D341Med (cell line): ENCODE measurements at regions not wholly inside any gene's neighbourhood (a gene's known extent, or its start where the extent isn't known, plus 50 kb on each side); places are given as distances from the start of the nearest gene placed in this dataset.

ENCODE experiments used
- DNase-seq: peaks from one replicate; pipeline ENCODE4 v3.0.0; 2012; ENCODE audit warnings: low spot score

DNA sequence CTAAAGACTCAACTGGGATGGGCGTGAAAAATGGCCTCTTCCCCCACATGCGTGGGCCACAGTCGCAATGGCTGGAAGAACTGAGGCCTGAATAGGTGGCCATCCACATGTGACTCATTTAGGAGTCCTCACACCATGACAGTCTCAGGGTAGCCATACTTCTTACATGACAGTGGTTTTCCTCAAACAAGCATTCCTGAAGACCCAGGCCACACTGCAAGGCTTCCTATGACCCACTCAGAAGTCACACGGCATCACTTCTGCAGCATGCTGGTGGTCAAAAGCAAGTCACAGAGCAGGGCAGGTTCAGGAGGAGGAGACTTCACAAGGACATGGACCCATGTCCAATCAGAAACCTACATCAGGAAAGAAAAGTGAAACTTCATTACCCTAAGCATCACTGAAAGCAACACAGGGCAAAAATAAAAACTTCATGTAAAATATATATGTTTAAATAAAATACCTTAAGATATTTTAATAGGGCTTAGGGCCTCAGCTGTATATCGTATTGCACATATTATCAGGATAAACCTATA, 257.1 kb downstream of the OPA1 start:
- DNase-seq: no peak

DNA sequence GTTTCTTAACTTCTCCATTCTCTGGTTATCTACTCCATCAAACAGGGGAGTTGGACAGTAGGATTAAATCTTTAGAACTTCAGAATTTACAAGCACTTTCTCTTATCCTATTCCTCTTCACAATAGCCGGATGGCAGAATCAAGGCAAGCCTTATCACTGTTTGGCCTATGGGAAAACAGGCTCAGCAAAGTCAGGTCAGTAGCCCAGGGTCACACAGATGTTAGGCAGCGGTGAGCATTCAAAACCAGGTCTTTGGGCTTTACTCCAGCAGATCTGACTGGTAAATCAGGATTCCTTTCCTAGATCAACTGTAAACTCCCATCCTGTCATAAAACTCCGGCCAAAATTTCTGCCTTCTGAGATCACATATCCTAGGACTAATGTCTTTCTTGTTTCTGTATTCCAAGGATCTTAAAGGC, 258.4 kb downstream of the OPA1 start:
- no peak for DNase-seq

- no peak for DNase-seq
These were observed 259.1 kb downstream of the OPA1 start for GRCh38 chr3:193851941-193852674.

GRCh38 chr3:193852901-193853300, 259.9 kb downstream of the OPA1 start:
- DNase-seq: no peak

GRCh38 chr3:193853511-193854219, 260.7 kb downstream of the OPA1 start:
- no peak for DNase-seq

DNA sequence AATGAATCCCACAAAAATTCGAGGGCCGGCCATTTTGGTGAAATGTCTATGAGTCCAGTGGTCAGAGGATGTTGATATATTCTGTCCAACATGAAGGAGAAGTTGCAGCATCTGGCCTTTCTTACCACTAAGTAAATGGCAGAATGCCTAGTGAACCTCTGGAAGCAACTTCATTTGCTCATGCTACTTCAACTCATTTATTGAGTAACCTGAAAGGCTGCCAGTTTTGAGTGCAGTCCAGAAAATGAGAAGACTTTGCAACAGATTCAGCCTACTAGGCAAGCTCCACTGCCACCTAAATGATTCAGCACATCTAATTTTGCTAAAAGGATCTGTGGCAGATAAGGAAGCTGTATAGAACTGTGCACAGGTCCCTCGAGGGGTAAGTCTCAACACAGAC, 265.0 kb downstream of the OPA1 start:
- DNase-seq: no peak

GRCh38 chr3:193859195-193859594, 266.2 kb downstream of the OPA1 start:
- no peak for DNase-seq

DNA sequence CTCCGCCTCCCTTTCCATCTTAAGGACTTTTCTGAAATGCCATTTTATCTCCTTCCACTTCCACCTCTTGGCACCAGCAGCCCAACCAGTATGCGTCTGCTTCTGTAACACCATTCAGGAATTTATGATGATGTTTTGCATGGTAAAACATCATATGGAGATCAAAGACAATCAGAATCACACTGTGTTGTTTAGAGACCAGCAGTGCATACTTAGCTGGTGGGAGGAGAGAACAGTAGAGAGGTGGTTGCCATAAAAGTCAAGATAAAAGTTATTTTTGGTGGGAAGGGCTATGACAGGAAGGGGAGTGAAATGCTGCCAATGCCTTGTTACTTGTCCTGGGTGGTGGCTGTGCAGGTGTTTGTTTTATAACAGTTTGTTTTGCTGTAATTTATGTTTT, 268.0 kb downstream of the OPA1 start:
- no peak for DNase-seq

DNA sequence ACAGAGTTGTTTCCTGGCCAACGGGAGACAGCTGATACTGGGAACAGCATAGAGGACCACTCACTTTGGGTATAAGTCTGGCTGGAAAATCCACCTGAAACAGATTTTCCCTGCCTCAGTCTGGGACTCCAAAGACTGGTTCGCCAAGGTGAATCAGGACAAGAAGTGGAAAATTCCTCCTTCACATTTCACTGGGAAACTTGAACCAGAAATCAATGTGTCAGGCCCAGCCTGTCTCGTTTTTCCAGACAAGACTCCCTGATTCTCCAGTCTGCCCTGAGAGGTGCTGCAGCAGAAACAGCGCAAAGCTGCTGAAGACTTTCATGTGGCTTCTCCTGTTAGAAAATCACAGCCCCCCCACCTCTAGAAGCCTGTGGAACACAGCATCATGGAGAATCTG, 269.8 kb downstream of the OPA1 start:
- DNase-seq: no peak

- DNase-seq: no peak
These were observed 270.8 kb downstream of the OPA1 start for GRCh38 chr3:193863657-193864357.

GRCh38 chr3:193865339-193865738, 270.6 kb upstream of the HES1 start:
- no peak for DNase-seq

DNA sequence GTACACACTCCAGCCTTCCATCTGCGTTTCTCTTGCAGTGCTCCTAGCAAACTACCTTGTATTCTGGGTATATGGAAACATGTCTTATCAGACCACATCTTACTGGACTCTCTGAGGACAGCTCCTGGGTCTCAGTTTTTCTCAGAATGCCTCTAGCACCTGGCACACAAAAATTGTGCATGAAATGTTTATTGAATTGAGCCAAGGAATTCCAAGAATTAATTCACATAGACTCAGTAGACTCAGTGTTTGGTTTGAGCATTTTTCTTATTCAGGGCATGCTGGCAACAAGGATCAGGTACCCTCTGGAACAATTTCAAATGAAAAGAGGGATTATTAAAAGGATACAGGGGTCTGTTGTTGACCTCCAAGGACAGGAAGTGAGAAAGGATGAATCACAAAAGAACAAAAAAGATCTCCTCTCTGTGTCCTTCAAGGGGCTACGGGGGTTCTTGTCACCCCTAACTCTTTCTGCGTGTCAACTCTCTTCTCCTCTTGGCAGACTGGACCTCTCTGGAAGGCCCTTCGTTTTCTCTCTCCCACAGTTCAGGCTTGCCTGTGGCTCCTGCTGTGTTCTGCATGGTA, 270.0 kb upstream of the HES1 start:
- DNase-seq: no peak

DNA sequence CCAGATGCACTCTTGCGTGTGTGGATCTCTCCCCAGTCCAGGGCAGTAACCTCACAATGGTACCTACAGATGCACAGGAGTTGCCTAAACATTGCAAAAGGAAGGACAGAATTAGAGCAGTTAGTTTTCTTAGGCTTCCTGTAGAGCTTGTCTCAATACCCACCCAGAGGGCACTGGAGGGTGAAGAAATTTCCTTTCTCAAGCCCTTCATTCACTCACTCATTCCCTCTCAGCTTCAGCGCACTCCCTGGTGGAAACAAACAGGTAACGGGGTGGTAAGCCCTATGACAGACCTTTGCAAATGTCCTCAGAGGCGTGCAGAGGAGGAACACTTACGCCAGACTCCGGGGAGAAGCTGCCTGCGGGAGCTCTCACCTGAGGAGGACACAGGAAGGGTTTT, 267.4 kb upstream of the HES1 start:
- no peak for DNase-seq

DNA sequence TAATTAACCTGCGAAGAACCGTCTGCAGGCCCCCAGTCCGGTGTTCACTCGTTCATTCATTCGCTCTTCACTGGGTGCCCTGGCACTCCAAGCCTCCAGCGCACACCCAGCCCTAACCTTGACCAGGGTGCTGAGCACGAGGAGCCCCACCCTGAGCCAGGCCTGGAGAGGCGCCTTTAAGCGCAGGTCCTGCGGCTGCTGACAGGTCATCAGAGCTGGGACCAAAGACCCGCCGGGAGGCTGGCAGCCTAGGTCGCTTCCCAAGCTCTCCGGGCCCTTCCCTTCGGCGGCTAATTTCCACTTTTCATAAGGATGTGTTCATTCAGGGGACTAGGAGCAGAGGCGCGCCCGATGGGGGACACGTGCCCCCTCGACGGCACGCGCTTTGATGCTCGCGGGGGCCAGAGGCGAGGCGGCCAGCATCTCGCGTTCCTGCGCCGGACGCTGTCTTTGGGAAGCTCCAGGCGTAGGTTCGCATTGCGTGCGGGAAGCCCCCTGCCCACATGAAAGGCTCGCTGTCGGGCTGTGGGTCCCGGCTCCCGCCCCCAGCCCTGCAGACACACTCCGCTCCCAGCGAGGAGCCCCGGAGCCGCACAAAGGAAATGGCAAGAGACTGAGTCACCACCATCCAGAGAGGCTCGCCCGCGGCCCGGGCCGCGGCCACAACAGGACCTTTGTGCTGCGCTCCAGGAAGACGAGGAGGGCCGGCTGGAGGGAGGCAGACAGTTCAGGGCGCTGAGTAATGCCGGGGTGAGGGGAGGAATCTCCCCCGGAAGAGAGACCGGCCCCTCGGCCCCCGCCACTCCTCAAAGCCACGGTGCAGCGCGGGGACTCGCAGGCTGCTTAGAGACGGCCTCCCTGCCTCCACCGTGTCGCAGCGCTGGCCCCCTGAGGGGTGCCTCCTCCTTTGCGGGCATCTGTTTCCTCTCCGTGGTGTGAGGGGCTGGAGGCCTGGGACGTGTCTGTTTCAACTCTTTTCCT, 266.4 kb upstream of the HES1 start:
- DNase-seq: no peak

- no peak for DNase-seq
These were observed 265.4 kb upstream of the HES1 start for GRCh38 chr3:193870376-193871219.

GRCh38 chr3:193871220-193871485, 264.8 kb upstream of the HES1 start:
- no peak for DNase-seq

- DNase-seq: no peak
These were observed 263.6 kb upstream of the HES1 start for GRCh38 chr3:193872265-193872753.

DNA sequence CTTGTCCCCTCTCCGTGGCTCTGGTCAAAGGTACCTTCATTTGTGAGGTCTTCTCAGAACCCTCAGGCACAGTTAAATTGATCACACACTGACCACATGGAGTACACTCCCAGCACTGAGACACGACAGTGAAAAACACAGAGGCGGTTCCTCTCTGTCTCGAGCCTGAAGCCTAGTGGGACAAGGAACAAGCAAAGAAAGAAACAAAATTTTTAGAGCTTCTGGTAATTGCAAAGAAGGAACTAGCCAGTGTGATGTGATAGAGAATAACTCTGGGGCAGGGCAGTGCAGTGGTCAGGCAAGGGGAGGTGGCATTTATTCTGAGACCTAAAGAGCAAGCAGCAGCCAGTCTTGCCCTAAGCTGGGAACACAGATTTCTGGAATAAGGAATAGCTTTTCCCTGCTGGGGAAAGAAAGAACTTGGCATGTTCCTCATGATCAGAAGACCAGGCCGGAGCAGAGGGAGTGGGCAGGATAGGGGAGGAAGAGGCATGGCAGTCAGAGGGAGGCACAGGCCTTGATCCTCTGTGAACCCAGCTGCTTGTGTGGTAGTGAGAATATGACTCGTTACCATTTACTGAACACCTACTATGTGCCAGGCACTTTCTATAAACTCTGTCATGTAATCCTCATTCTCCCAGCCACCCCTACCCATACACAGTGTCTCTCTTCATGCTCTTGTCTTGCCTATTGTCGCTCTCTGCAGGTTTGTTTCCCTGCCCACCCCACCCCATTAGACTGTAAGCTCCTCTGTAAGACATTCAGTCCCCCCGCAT, 262.3 kb upstream of the HES1 start:
- no peak for DNase-seq

DNA sequence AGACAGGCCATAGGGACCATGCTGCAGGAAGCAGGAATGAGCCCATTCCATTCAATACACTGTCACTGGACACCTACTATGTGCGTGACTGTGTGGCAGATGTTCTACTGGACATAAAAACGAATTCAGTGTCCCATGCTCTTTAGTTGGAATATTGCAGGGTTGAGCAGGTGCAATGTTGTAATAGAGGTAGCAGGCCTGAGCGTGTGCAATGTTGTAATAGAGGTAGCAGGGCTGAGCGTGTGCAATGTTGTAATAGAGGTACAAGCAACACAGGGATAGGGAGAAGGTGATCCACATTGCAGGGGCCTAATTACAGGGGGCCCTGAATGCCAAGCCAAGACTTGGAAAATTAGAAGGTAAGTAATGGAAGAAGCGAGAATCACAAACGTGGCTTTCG, 261.4 kb upstream of the HES1 start:
- no peak for DNase-seq
